Endothelial cell of umbilical vein (primary cell): ENCODE measurements at regions not wholly inside any gene's neighbourhood (a gene's known extent, or its start where the extent isn't known, plus 50 kb on each side); places are given as distances from the start of the nearest gene placed in this dataset.

ENCODE experiments used
- EZH2 ChIP-seq: IDR thresholded peaks from 2 replicates; pipeline ENCODE4 v1.6.1; 2012; ENCODE audit warnings: borderline replicate concordance, low read depth, mild to moderate bottlenecking, moderate library complexity, low read length, inconsistent platforms; ENCODE audit not compliant: severe bottlenecking
- FOS ChIP-seq: IDR thresholded peaks from 2 replicates; pipeline ENCODE4 v1.6.1; 2011; ENCODE audit warnings: mild to moderate bottlenecking, low read length, moderate library complexity, borderline replicate concordance; ENCODE audit not compliant: insufficient read depth
- GATA2 ChIP-seq: IDR thresholded peaks from 2 replicates; pipeline ENCODE4 v1.7.0; 2011; ENCODE audit warnings: low read depth, mild to moderate bottlenecking, moderate library complexity, mixed read lengths, low read length; ENCODE audit not compliant: insufficient read length, insufficient read depth
- JUN ChIP-seq: IDR thresholded peaks from 2 replicates; pipeline ENCODE4 v1.6.1; 2011; ENCODE audit warnings: borderline replicate concordance, low read depth; ENCODE audit not compliant: insufficient read length, insufficient read depth
- MYC ChIP-seq: IDR thresholded peaks from one replicate; pipeline ENCODE4 v1.6.1; 2011; ENCODE audit warnings: mild to moderate bottlenecking, low read depth, low read length
- POLR2A ChIP-seq: IDR thresholded peaks from 2 replicates; pipeline ENCODE4 v1.6.1; 2012; ENCODE audit warnings: low read depth, mild to moderate bottlenecking, control low read depth, low read length
- POLR2AphosphoS5 ChIP-seq: IDR thresholded peaks from 2 replicates; pipeline ENCODE4 v1.6.1; 2012; ENCODE audit warnings: low read depth, mild to moderate bottlenecking, control low read depth, low read length, moderate library complexity; ENCODE audit not compliant: insufficient read depth
- TF ChIP-seq, protein P1 (sequence below), 2 donors: IDR thresholded peaks; 1 replicate in 1 of 2; 2 replicates in 1 of 2; pipeline ENCODE4 v1.5.1; 2011; ENCODE audit warnings: low read length in 2 of 2, mild to moderate bottlenecking in 2 of 2, moderate library complexity in 2 of 2, control low read depth in 1 of 2, inconsistent platforms in 1 of 2, low read depth in 1 of 2; ENCODE audit not compliant: insufficient read depth in 1 of 2; ENCODE audit errors: extremely low read depth in 1 of 2
- TF ChIP-seq, protein P2 (sequence below): IDR thresholded peaks from 2 replicates; pipeline ENCODE4 v1.6.1; 2011; ENCODE audit not compliant: insufficient read depth, insufficient read length

DNA sequence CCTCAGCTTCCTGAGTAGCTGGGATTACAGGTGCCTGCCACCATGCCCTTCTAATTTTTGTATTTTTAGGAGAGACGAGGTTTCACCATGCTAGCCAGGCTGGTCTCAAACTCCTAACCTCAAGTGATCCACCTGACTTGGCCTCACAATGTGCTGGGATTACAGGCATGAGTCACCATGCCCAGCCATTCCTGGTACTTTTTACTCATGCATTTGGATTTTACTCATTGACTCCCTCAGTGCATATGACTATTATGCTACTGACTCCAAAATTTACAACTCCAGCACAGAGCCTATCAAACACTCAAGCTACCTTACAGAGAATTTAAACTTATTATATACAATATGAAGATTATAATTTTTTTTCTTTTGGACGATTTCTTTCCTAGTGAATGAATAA is 199.9 kb downstream of the CXXC4 start:
- TF ChIP-seq, protein P1, sequence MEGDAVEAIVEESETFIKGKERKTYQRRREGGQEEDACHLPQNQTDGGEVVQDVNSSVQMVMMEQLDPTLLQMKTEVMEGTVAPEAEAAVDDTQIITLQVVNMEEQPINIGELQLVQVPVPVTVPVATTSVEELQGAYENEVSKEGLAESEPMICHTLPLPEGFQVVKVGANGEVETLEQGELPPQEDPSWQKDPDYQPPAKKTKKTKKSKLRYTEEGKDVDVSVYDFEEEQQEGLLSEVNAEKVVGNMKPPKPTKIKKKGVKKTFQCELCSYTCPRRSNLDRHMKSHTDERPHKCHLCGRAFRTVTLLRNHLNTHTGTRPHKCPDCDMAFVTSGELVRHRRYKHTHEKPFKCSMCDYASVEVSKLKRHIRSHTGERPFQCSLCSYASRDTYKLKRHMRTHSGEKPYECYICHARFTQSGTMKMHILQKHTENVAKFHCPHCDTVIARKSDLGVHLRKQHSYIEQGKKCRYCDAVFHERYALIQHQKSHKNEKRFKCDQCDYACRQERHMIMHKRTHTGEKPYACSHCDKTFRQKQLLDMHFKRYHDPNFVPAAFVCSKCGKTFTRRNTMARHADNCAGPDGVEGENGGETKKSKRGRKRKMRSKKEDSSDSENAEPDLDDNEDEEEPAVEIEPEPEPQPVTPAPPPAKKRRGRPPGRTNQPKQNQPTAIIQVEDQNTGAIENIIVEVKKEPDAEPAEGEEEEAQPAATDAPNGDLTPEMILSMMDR (IDR thresholded peaks at IDR 0.05; ENCODE audit: extremely low read depth in 1 of 2, insufficient read depth in 1 of 2, low read depth in 1 of 2, low read length in 2 of 2), result no peak
- TF ChIP-seq POLR2AphosphoS5 (no peak), POLR2A (no peak), JUN (no peak), EZH2 (no peak), MYC (no peak), GATA2 (no peak), FOS (no peak)
- TF ChIP-seq, protein P2, sequence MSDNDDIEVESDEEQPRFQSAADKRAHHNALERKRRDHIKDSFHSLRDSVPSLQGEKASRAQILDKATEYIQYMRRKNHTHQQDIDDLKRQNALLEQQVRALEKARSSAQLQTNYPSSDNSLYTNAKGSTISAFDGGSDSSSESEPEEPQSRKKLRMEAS, result no peak
